GM03348 (cell line): ENCODE measurements at regions not wholly inside any gene's neighbourhood (a gene's known extent, or its start where the extent isn't known, plus 50 kb on each side); places are given as distances from the start of the nearest gene placed in this dataset.
"Not testable (repeated sequence)": the region's sequence is repeated elsewhere in the genome, so short reads cannot be mapped to it uniquely, and the experiment has no call there.

Experiments used
- DNase-seq: peaks from one replicate; pipeline ENCODE4 v3.0.0; 2012; ENCODE audit warnings: low spot score

DNA sequence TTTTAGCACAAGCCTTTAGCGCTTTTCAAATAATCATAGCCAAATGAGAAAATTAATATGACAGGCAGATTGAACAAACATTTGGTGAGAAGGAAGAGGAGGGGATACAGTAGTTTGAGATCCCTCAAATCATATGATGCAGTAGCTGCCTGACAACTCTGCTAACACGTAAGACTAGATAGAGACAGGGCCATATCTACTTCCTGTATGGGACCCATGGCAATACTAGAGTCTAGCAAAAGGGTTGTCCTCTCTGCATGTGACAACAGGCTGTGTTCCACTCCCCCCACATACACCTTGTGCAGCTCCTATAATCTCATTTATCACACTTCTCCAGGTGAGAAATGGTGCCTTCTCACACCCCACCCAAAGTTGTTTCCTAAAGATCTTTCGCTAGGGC is 106.3 kb upstream of the NBPF26 start:
- not testable (repeated sequence) for DNase-seq

- DNase-seq = not testable (repeated sequence)
Measured at GRCh38 chr1:120619867-120620692, 103.7 kb upstream of the NBPF26 start.

GRCh38 chr1:120620693-120620969 is 103.1 kb upstream of the NBPF26 start:
- DNase-seq = not testable (repeated sequence)

DNA sequence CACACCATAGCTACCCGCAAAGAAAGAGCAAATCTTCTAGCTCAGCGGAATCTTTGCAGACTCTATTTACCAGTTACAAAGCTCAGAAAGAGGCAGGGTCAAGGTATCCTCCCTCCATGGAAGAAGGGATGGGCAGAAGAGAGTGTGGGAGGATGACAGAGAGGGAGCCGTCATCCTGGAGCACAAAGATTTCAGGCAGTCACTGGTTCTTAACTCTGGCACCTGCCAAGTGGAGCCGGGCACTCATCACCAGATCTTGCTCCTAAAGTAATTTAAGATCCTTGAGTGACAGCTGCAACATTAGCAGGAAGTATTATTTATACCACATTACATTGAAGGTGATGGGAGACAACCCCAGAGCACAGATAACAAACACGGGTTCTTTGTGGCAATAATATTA is 102.5 kb upstream of the NBPF26 start:
- DNase-seq = not testable (repeated sequence)

- not testable (repeated sequence) for DNase-seq
Measured at GRCh38 chr1:120623539-120623938, 100.2 kb upstream of the NBPF26 start.

DNA sequence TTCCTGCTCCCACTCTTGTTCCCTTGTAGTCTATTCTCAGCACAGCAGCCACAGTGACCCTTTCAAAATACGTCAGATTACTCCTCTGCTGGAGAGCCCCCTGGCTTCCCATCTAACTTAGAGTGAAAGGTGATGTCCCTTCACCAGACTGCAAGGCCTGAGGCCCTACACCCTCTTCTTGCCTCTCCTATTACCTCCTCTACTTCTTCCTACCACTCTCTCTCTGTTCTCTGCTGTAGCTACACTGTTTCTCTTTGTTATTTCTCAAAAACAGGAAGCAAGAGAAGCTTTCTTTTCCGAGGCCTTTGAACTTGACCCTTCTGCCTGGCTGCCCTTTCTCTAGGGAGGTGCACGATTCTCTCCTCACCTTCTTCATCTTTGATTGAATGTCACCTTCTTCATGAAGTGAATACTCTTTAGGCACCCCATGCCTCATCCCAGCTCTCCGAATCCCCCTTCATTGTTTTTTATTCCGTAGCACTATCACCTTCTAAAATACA is 99.1 kb upstream of the NBPF26 start:
- not testable (repeated sequence) for DNase-seq

DNA sequence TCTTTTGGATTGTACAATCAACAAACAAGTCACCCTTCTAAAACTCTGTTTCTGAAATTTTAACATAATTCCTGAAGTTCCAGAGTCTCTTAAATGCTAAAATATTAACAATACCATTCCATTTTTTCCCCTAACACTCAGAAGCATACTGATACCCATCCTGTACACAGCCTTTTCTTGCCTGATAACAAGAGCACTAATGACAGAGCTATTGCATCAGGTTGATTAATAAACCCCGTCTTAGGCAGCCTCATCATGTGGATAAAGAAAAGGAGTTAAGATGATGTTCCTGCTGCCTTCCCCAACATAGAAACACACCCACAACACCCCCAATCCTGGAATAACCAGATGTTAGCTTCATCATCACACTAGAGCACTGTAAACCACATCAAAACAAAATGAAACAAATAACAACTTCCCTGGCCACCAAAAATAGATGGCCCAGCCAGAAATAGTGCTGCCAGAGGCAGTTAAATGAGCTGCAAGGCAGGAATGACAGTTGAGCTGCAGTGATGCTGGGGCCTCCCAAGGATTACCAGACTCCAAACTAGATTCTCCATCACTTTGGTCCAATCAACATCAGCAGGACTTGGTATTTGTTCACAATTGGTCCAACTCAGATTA is 93.8 kb upstream of the NBPF26 start:
- DNase-seq = not testable (repeated sequence)

GRCh38 chr1:120634816-120635806 is 88.6 kb upstream of the NBPF26 start:
- DNase-seq = not testable (repeated sequence)

- DNase-seq = not testable (repeated sequence)
Measured at GRCh38 chr1:120640261-120641013, 83.3 kb upstream of the NBPF26 start.

DNA sequence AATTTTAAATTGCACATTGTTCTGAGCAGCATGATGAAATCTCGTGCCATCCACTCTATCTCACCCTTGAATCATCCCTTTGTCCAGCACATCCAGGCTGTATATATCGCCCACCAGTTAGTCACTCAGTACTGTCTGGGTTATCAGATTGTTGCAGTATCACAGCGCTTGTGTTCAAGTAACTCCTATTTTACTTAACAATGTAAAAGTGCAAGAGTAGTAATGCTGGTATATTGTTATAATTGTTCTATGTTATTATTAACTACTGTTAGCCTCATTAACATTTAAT is 82.8 kb upstream of the NBPF26 start:
- not testable (repeated sequence) for DNase-seq

- not testable (repeated sequence) for DNase-seq
Measured at GRCh38 chr1:120647182-120647581, 76.6 kb upstream of the NBPF26 start.

GRCh38 chr1:120648915-120649623 is 74.7 kb upstream of the NBPF26 start:
- DNase-seq = not testable (repeated sequence)

DNA sequence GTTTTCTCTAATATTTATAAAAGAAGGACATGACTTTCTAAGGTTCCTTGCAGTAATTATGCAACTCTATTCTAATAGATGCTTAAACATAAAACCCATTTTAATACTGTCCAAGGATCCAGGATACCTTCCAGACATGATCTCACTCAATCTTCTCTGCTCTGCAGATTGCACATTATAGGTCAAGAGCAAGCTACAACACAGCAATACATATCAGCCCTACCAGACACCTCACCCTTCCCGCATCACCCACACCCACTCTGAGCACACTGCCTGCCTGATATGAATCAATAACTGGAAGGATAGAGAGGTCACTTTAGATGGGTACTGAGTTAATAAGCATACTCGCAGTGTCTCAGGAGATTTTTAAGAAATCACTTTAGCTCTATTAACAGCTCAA is 74.0 kb upstream of the NBPF26 start:
- DNase-seq = not testable (repeated sequence)

GRCh38 chr1:120654114-120654513 is 69.6 kb upstream of the NBPF26 start:
- DNase-seq = not testable (repeated sequence)

DNA sequence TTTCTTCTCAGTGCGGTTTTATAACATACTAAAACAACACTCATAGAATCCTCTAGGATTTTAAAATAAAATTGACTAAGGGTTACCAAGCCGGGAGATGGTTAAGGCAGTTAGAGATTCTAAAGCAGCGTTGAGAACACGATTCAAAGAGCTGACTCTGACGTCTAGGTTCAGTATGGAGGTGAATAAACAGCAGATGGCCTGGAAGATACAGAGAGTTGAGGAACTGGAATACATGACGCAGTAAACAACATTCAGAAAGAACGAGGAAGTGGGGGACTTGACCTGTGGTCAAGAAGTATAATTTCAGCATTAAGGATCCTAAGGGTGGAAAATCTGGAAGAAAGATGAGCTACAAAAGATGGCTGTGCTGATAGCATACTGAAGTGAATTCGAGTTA is 68.4 kb upstream of the NBPF26 start:
- not testable (repeated sequence) for DNase-seq

DNA sequence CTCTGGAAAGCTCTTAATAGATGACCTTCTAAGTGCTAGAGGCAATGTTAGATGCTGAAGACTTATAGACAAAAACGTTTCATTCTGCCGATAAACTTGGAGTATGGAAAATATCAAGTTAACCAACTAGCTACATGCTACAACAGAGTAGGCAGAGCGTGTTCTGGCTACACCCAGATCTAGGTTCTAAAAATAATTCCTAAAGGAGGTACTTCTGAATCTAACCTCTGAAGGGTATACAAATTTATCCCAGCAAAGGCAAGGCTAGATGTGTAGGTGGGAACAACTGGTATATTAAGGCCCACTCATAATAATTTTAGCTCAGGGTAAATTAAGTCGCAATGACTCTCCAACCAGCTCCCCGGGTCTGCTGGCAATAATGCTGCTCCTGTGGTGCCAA is 67.6 kb upstream of the NBPF26 start:
- DNase-seq = not testable (repeated sequence)

- DNase-seq = not testable (repeated sequence)
Measured at GRCh38 chr1:120657804-120658203, 65.9 kb upstream of the NBPF26 start.

DNA sequence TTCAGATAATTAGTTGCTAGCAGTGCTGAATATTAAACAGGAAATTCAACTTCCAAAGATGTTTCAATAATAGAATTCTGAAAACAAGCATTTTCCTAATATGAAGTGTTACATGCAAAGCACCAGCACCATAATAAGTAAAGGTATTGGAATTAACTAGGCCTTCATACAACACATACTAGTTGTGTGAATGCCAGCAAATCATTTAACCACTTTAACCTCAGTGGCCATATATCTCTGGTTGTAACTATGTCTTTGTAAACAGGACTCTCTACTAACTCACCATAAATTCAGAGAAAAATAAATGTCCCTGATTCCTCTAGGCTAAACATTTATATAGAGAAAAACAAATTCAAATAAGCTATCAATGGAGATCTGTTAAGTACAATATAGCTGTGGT is 65.1 kb upstream of the NBPF26 start:
- DNase-seq = not testable (repeated sequence)

DNA sequence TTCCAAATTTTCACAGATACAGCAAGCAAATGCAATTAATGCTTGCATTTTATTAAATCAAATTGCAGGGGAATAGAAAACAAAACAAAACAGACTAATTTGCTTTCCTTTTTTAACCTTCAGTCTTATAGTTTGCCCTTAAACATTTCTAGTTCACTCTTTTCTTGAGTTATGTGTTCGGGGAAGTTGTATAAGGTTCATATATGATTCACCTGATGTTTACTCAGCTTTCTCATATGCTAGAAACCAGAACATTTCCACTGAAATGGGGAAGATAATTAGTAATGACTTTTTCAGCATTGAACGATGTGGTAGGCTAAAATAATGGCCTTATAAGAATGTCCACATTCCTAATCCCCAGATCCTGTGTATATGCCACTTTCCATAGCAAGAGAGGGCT is 64.6 kb upstream of the NBPF26 start:
- DNase-seq = not testable (repeated sequence)

GRCh38 chr1:120664376-120665249 is 59.1 kb upstream of the NBPF26 start:
- DNase-seq = not testable (repeated sequence)
